ENCODE measurements at regions not wholly inside any gene's neighbourhood (a gene's known extent, or its start where the extent isn't known, plus 50 kb on each side); places are given as distances from the start of the nearest gene placed in this dataset.
"Not testable (repeated sequence)": the region's sequence is repeated elsewhere in the genome, so short reads cannot be mapped to it uniquely, and the experiment has no call there.

DNA sequence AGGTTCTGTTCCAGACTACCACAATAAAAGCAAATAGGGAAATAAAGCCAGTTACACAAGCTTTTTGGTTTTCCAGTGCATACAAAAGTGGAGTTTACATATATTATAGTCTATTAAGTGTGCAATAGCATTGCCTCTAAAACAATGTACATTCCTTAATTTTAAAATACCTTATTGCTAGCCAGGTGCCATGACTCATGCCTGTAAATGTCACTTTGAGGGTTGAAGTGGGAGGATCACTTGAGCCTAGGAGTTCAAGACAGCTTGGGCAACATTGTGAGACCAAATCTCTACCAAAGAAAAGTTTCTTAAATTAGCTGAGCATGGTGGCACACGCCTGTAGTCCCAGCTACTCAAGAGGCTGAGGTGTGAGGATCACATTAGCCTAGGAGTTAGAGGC is 52.9 kb upstream of the IMP4 start:
- DNase-seq = no peak
- Mint-ChIP-seq H3K9me3 (no peaks in the 10 kb centered on the region), H3K4me1 (no peaks in the 10 kb centered on the region), H3K27me3 (peaks cover 28% of the 10 kb centered on the region), H3K27ac (no peak overlapping the region), H3K4me3 (no peak overlapping the region)
- no peak for ATAC-seq

DNA sequence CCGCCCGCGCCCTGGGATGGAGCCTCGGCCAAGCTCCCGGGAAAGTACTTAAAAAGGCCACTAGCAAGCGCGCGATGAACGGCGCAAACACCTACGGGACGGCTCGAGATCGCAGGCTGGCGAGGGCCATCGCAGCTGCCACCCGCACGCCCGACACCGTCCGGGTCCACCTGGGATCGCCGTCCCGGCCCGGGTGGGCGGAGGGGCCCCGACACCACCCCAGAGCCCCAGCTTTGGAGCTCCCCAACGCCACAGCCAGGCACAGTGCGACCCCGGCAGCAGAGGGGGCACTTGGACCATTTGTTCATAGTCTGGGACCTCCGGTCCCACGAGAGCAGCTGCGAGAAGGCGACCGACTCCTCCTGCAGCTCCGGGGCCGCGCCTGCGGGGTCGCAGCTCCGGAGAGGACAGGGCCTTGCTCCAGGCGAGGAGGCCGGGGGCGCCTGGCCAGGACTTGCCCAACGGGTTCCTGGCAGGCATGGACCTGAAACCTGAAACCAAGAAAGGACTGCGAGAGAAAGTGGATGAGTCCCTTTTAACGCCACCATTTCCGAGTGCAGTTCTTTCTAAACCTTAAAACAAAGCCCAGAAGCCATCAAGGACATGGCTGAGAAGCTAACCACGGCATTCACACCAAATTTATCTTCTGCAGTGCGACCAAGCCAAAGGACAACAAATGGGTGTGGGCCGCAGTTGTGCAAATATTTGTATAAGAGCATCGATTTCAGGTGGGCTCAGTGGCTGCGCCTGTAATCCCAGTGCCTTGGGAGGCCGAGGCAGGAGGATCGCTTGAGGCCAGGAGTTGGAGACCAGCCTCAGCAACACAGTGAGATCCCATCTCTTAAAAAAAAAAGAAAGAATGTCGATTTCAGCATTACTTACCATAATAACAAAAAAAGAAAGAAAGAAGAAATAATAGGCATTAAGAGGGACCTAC is 54.0 kb upstream of the IMP4 start:
- H3K9me3 Mint-ChIP-seq = no peaks in the 10 kb centered on the region
- DNase-seq = no peak
- ATAC-seq = no peak
- no peaks in the 10 kb centered on the region for H3K4me1 Mint-ChIP-seq
- peaks cover 18% of the 10 kb centered on the region for H3K27me3 Mint-ChIP-seq
- H3K4me3 Mint-ChIP-seq = no peak overlapping the region
- H3K27ac Mint-ChIP-seq = no peak overlapping the region

DNA sequence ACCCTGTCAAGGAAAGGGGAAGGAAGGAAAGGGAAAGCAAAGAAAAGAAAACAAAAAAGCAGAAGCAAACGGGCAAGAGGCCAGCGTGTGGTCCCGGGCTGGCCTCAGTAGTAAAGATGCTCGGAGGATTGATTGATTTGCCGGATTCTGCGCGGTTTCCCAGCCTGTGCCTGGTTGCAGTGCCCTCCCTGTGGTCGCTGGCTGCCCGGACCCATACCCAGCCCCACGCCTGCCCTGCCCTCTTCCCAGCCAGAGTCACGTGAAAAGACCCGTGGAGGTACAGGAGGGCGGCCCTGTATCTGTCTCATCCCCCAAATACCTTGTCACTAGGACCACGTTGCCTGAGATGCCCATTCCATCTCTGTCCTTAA is 55.1 kb upstream of the IMP4 start:
- peaks cover 15% of the 10 kb centered on the region for H3K27me3 Mint-ChIP-seq
- no peak for ATAC-seq
- H3K27ac Mint-ChIP-seq = no peak overlapping the region
- no peak for DNase-seq
- no peak overlapping the region for H3K4me3 Mint-ChIP-seq
- H3K4me1 Mint-ChIP-seq = no peaks in the 10 kb centered on the region
- no peaks in the 10 kb centered on the region for H3K9me3 Mint-ChIP-seq

GRCh38 chr2:130286983-130287655 is 55.6 kb upstream of the IMP4 start:
- DNase-seq (no peak), ATAC-seq (peak; percentile 29)
- no peak overlapping the region for H3K27ac Mint-ChIP-seq
- H3K4me1 Mint-ChIP-seq = no peaks in the 10 kb centered on the region
- no peaks in the 10 kb centered on the region for H3K9me3 Mint-ChIP-seq
- H3K4me3 Mint-ChIP-seq = no peak overlapping the region
- peaks cover 9% of the 10 kb centered on the region for H3K27me3 Mint-ChIP-seq

- not testable (repeated sequence) for H3K27me3 Mint-ChIP-seq, DNase-seq, H3K27ac Mint-ChIP-seq, H3K4me1 Mint-ChIP-seq, H3K9me3 Mint-ChIP-seq, H3K4me3 Mint-ChIP-seq, ATAC-seq
These were observed 59.3 kb upstream of the IMP4 start for GRCh38 chr2:130283341-130283869.

- H3K4me3 Mint-ChIP-seq, H3K9me3 Mint-ChIP-seq, H3K4me1 Mint-ChIP-seq, H3K27ac Mint-ChIP-seq, DNase-seq, H3K27me3 Mint-ChIP-seq, ATAC-seq: not testable (repeated sequence)
These were observed 63.1 kb upstream of the IMP4 start for GRCh38 chr2:130279551-130279950.

DNA sequence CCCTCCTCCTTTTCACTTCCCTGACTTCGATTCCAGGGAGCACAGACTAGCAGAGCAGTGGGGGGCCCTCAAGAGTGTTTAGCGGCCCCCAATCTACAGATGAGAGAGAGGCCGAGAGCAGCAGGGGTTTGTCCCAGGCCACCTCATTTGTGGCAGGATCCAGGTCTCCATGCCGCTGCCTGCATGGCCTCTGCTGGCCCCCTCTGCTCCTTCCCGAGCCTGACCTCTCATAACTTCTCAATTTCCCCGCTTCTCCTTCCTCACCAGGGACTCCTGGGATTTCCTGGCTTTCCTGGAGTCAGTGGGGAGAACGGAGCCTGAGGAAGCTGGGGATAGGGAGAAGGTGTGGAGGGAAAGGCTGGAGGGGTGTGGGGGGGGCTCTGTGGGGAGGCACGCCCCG is 70.1 kb upstream of the TUBA3E start:
- not testable (repeated sequence) for ATAC-seq, DNase-seq, H3K27ac Mint-ChIP-seq, H3K4me3 Mint-ChIP-seq, H3K4me1 Mint-ChIP-seq
- peaks cover 16% of the 10 kb centered on the region for H3K27me3 Mint-ChIP-seq
- peaks cover 0 to 14% of the 10 kb centered on the region in 2 donors for H3K9me3 Mint-ChIP-seq

- peaks cover 0 to 14% of the 10 kb centered on the region in 2 donors for H3K9me3 Mint-ChIP-seq
- not testable (repeated sequence) for H3K4me1 Mint-ChIP-seq, ATAC-seq, H3K4me3 Mint-ChIP-seq, DNase-seq, H3K27ac Mint-ChIP-seq
- peaks cover 16% of the 10 kb centered on the region for H3K27me3 Mint-ChIP-seq
These were observed 69.3 kb upstream of the TUBA3E start for GRCh38 chr2:130267572-130267971.

- DNase-seq, ATAC-seq, H3K4me3 Mint-ChIP-seq, H3K27ac Mint-ChIP-seq, H3K4me1 Mint-ChIP-seq: not testable (repeated sequence)
- H3K27me3 Mint-ChIP-seq = peaks cover 24% of the 10 kb centered on the region
- peaks cover 0 to 14% of the 10 kb centered on the region in 2 donors for H3K9me3 Mint-ChIP-seq
These were observed 68.6 kb upstream of the TUBA3E start for GRCh38 chr2:130266836-130267235.

- H3K27me3 Mint-ChIP-seq = peaks cover 34% of the 10 kb centered on the region
- peak; percentile 50 for ATAC-seq
- H3K9me3 Mint-ChIP-seq, H3K4me3 Mint-ChIP-seq, H3K4me1 Mint-ChIP-seq, H3K27ac Mint-ChIP-seq, DNase-seq: not testable (repeated sequence)
These were observed 67.5 kb upstream of the TUBA3E start for GRCh38 chr2:130265570-130266247.

- ATAC-seq = peak; percentile 3
- not testable (repeated sequence) for H3K9me3 Mint-ChIP-seq, DNase-seq, H3K4me1 Mint-ChIP-seq, H3K27ac Mint-ChIP-seq, H3K4me3 Mint-ChIP-seq
- H3K27me3 Mint-ChIP-seq = peaks cover 37% of the 10 kb centered on the region
These were observed 66.7 kb upstream of the TUBA3E start for GRCh38 chr2:130264901-130265320.

GRCh38 chr2:130264501-130264900 is 66.3 kb upstream of the TUBA3E start:
- no peak overlapping the region for H3K4me3 Mint-ChIP-seq
- no peaks in the 10 kb centered on the region for H3K9me3 Mint-ChIP-seq
- H3K4me1 Mint-ChIP-seq = no peaks in the 10 kb centered on the region
- peaks cover 41% of the 10 kb centered on the region for H3K27me3 Mint-ChIP-seq
- ATAC-seq (no peak), DNase-seq (no peak)
- H3K27ac Mint-ChIP-seq = no peak overlapping the region

DNA sequence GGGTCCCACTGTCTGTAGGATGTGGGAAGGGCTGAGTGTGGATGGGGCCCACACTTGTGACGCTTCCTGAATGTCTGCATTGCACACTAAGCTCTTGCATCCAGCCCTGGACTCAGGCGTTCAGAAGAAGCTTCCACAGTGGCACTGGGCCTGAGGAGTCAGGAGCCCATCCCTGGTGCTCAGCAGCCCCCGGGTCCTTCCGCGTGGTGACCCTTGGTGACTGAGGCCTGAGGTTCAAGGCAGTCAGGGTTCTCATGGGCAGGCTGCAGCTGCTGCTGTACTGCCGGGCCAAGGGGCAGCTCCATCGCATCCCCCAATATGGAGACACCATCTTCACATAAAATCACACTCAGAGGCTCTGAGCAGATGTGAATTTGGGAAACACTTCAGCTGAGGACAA is 65.8 kb upstream of the TUBA3E start:
- no peaks in the 10 kb centered on the region for H3K4me1 Mint-ChIP-seq
- H3K27ac Mint-ChIP-seq = no peak overlapping the region
- ATAC-seq (no peak), DNase-seq (no peak)
- H3K9me3 Mint-ChIP-seq = no peaks in the 10 kb centered on the region
- peaks cover 45% of the 10 kb centered on the region for H3K27me3 Mint-ChIP-seq
- no peak overlapping the region for H3K4me3 Mint-ChIP-seq

DNA sequence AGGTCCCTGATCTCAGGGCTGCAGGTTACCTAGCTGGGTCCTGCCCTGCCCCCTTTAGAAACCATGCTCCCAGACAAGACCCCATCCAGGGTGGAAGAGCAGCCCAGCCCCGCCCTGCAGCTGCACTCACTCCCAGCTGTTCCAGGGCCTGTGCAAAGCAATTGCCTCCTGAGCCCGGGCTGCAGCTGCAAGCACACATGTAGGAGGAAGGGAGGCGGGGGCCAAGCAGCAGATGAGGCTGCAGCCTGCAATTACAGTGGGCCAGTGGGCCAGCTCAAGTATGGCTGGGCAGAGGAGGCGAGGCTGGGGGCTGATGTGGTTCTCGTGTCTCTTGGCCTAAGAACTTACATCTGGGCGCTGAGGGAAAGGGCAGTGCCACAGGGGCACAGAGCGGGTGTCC is 65.4 kb upstream of the TUBA3E start:
- no peak for ATAC-seq
- H3K4me3 Mint-ChIP-seq = no peak overlapping the region
- H3K9me3 Mint-ChIP-seq = no peaks in the 10 kb centered on the region
- no peaks in the 10 kb centered on the region for H3K4me1 Mint-ChIP-seq
- no peak overlapping the region for H3K27ac Mint-ChIP-seq
- DNase-seq = no peak
- peaks cover 50% of the 10 kb centered on the region for H3K27me3 Mint-ChIP-seq

DNA sequence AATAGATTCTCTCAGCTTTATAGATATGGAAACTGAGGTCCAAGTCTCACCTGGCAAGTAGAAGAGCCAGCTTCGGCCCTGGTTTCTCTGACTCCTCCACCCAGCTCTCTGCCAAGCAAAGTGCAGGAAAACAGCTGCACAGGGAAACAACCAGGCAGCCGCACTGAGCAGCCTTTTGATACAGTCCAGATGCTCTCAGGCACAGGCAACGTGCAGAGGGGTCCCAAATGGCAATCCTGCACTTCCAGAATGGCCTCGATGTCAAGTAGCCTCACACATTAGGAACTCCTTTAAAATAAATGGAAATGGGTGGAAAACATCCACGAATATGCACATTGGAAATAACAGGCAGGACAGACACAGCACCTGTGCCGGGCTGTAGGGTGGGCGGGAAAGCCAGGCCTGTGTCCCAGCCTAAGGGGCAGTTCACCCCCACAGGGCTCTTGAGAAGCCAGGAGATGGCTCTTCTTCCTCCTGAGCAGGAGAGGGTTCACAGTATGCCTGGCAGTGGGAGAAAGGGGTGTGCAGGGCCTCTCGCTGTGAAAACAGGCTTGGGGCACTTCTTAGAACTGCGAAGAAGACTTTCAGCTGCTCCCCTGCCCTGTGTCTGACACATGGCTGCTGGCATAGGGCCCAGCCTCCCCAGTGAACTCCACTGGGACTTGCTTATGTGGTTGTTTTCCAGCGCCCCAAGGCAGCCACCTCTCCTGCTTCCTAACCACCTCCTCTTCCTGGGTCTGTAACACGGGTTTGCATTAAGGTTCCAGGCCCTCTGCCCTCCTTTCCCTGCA is 63.9 kb upstream of the TUBA3E start:
- no peak for ATAC-seq
- no peak for DNase-seq
- no peak overlapping the region for H3K27ac Mint-ChIP-seq
- no peaks in the 10 kb centered on the region for H3K9me3 Mint-ChIP-seq
- H3K4me1 Mint-ChIP-seq = no peaks in the 10 kb centered on the region
- H3K4me3 Mint-ChIP-seq = no peak overlapping the region
- peaks cover 44% of the 10 kb centered on the region for H3K27me3 Mint-ChIP-seq

Measured in stimulated activated naive CD8-positive, alpha-beta T cell treated with anti-CD3 and anti-CD28 coated beads, Interleukin-15, amount 100 ng/mL, for 72 hours (primary cell).